ENCODE measurements at regions not wholly inside any gene's neighbourhood (a gene's known extent, or its start where the extent isn't known, plus 50 kb on each side); places are given as distances from the start of the nearest gene placed in this dataset.

DNA sequence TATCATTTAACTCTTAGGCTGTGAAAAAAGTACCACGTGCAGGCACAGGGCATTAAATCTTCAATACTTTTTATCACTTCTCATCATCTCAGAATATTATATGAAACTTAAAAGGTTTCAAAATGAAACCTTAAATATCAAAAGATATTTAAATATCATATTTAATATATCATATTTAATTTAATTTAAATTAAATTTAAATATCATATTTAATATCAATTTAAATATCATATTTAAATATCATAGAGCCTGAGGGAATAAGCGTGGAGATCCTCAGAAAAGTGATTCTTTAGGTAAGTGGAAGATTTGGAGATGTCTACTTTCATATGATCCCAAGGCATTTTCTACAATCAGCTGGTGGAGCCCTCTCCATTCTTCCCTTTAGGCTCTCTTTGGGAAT, 716.6 kb downstream of the OTOL1 start:
- DNase-seq = no peak

DNA sequence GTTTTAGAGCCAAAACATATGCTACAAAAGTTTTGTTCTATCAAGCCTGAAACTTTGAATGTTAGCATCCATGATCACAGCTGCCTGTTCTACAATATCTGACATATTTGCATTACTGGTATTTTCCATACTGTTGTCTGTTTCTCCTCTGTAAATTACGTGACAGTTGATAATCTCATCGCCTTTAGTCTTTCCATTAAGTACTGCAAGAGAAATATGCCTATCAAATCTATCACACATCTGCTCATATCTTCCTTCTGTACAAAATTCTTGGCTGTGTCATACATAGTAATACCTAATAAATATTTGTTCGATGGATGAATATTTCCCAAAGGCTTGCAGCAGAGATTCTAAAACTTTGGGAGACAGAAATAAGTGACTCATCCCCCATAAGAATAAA, 717.3 kb downstream of the OTOL1 start:
- no peak for DNase-seq

DNA sequence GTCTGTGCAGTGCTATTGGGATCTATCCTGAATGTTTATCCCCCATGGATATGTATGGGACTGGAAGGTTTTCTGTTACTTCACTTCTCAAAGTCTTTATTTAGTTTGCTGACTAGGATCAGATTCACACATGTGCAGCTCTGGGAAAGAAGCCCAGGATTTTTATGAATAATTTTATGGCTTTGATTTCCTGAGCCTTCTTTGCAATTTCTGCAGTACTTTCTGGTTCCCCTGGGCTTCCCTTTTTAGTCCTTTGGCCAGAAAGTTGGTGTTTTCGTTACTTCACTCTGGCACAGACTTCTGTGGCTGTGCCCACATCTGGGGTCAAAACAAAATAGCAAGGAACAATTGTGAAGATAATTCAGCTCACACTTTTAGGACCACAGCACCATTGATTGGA, 721.0 kb downstream of the OTOL1 start:
- no peak for DNase-seq

DNA sequence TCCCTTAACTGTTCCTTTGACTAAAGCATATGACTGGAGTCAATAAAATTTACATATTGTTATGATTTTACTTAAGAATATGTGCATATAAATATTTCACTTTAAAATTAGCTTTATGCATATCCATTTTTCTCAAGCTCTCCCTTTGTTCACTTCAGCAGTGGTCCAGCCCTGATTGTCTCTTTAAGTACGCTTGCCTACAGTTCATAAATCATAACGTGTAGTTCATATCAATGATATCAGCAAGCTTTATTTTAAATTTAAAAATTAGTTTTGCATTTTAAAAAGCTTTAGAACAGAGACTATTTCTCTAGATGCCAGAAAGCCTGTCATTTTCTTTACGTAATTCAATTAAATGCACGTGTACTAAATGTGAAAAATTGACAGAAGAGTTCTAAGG, 721.9 kb downstream of the OTOL1 start:
- no peak for DNase-seq

DNA sequence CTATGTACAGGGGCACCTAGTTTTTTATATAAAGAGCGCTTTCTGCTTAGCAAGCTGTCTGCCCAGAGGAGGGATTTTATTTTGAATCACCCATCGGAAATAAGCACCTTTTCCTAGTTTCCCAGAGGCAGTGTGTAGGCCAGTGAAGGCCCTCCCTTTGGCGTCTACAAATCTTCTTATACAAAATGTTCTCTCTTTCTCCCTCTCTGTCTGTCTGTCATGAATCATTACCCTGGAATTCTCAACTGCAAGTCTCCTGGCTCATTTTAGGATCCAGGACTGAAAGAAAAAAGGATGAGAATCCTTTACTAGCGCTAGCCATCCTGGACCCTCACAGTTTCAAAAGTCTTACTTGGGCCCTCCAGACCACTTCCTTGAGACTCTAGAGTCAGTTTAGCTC, 728.1 kb downstream of the OTOL1 start:
- DNase-seq = no peak

DNA sequence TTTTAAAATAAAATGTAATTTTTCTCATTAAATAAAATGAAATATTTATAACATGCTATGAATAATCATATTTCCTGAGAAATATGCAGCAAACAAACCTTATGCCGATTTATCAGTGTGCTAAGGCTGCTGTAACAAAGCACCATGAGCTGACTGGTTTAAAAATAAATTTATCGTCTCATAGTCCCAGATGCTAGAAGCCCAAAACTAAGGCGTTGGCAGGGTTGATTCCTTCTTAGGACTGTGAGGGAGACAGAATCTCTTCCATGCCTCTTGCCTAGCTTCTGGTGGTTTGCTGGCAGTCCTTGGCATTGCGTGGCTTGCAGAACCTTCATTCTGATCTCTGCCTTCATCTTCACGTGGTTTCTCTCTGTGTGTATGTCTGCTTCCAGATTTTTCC, 740.3 kb downstream of the OTOL1 start:
- no peak for DNase-seq

DNA sequence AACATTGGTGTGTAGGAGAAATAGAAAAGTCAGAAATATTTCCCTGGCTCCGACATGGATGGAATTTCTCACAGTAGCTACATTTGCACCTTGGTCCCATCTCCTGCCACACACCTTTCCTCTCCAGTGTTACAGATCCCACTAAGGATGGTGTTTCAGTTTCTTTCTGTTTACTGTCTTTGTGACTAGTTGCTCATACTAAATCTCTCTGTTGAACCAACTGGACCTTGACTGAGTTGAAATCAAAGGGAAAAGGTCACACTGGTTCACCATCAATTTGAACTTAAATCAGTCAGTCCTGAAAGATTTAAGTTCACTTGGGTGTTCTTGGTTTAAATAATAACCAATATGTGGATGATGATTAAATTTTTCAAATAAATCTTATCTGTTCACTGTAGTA, 754.2 kb downstream of the OTOL1 start:
- DNase-seq = no peak

DNA sequence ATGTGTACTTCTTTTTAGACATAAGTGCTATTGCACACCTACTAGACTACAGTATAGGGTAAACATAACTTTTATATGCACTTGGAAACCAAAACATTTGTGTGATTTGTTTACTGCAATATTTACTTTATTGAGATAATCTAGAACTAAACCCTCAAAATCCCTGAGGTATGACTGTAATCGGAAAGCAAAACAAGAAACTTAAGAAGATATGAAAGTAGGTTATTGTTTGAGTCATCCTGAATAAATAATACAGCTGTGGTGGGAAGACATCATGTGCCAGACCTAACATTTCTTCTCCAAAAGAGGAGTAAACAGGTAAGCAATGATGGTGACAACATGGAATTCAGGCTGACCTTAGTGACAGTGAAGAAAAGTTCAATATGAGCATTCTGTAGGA, 765.5 kb downstream of the OTOL1 start:
- no peak for DNase-seq

DNA sequence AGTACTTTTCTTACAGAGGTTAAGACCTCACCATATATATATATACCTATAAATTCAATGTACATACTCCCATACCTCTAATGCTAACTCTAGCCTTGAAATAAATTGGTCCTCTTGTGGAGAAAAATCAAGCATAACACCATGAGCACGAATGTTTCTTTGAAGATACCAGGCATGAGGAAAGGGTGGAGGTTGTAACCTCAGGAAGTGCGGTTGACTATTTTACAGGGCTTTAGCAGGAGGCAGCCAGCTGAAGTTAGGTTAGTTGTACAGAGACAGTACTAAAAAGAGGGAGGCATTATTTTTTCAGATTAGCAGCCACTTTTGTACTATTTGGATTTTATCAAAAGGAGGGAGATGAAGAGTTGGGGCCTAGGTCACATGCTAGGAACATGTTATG, 767.0 kb downstream of the OTOL1 start:
- no peak for DNase-seq

DNA sequence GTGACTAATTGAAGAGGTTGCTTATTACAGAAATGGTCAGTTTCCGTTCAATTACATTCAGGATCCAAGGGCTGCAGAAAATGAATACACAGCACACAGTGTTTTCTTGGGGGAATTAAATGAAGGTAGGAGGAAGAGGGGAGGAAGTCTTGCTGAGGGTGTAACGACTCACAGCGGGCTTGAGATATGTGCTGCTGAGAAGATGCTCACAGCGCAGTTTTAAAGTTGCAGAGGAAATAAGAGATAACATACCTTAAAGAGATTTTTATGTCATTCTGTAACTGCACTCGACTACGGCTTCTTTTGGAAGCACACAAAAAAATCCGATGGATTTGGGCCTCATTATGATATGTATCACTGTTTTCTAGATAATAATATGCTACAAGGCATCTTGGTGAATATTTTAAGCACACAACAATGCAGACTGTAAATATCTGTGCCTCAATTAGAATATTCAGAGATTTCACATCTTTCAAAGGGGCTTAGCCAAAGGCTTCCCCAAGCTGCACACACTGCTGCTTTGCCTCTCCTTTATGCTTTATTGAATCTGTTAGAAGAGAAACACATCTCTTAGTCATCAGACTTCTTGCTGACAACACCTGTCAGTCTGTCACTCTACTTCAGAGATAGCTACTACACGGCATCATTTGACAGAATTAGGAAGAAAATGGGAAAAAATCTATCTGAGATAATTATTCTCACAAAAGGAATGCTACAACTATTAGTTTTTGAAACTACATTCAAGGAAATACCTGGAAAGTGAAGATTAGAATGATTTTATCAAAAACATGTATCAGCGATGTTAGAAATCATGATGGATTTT, 773.2 kb downstream of the OTOL1 start:
- peak; percentile 72 for DNase-seq

DNA sequence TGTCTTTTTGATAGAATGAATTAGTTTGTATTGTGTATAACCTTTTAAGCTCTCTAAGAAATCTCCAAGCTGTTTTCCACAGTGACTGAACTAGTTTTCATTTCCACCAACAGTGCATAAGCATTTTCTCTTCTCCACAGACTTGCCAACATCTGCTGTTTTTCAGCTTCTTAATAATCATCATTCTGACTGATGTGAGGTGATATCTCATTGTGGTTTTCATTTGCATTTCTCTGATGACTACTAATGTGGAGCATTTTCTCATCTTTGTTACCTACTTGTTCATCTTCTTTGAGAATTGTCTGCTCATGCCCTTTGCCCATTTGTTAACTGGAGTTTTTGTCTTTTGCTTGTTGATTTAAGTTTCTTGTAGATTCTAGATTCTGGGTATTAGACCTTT, 777.5 kb downstream of the OTOL1 start:
- DNase-seq = no peak

DNA sequence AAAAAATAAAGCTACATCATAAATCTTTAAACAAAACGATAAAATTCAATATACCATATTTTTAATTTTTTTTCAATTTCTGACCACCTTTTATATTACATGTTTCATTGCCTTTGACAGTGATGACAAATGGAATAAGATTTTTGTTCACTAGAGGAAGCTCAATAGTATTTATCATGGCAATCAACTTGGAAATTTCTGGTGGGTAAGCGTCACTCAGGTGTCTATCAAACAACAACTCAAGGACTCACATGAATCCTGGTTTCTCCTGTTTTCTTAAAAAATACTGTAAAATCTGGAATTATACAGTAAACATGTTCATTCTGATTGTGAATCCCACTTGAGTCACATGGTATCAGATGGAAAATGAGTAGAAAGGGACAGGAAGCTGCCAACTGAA, 782.2 kb downstream of the OTOL1 start:
- DNase-seq = no peak

DNA sequence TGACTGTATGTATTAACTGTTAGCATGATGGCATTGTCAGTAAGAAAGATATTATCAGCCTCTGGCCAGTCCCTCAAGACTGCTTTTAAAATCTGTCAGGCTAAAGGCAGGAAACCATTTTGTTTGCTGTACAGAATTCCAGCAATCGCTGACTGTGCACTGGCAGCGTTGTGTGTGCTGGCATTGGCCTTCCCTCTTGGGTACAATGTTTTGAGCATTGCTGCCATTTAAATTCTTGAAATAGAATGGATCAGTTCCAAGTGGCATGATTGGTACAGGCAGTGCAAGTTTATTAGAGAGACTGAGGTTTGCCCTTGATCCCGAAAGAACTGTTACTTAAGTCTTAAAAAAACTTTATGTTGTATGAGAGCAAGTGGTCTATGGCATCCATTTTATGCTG, 788.7 kb downstream of the OTOL1 start:
- DNase-seq = no peak

DNA sequence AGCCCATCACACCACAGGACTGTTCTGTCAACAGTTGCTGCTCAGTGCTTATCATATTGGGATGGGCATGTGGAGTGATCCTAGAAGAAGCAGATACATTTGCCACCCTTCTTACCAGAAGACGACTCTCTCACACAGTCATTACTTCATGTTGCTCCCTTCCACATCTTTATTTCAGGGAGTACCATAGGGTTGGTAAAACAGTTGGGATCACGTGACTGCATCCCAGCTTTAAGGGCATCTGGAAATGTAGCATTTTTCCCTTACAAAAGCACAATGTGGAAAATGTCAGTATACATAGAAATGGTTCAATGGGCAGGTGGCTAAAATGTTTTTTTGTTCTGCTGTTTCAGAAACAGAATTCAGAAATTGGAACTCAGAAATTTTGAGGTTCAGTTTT, 791.0 kb downstream of the OTOL1 start:
- no peak for DNase-seq

DNA sequence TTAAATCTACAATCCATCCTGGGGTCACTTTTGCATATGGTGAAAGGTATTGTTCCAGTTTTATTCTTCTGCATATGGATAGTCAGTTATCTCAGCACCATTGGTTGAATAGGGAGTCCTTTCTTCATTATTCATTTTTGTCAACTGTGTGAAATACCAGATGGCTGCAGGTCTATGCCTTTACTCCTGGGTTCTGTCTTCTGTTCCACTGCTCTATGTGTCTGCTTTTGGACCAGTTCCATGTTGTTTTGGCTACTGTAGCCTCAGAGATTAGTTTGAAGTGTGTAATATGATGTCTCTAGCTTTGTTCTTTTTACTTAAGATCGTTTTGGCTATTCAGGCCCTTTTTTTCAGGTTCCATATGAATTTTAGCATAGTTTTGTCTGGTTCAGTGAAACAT, 795.8 kb downstream of the OTOL1 start:
- no peak for DNase-seq

DNA sequence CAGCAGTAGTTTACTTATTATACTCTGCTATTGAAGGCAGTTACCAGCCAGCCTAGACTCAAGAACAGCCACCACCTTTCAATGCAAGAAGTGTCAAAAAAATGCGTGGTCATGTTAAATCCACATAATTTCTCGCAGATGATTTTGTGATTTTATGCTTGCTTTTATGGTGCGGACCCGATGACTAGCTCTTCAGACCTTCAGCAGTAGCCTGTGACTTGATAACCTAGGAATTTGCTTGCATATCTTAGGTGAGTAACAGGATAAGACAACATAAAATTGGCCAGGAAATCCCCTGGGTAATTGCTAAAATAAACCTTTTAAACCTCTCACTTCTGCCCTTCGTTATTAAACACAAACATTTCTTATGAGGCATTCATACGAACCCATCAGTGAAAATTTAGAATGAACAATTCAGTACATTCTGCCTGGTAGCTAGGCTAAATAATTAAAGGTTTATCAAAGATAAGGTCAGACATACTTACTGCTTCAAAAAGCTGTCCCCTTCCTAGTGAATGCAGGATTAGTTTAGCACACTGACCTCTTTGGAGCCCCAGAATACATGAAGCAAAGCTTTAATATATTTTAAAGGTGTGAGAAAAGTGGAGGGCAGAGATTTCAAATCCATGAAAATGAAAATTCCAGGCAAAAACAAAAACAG, 798.8 kb downstream of the OTOL1 start:
- no peak for DNase-seq

DNA sequence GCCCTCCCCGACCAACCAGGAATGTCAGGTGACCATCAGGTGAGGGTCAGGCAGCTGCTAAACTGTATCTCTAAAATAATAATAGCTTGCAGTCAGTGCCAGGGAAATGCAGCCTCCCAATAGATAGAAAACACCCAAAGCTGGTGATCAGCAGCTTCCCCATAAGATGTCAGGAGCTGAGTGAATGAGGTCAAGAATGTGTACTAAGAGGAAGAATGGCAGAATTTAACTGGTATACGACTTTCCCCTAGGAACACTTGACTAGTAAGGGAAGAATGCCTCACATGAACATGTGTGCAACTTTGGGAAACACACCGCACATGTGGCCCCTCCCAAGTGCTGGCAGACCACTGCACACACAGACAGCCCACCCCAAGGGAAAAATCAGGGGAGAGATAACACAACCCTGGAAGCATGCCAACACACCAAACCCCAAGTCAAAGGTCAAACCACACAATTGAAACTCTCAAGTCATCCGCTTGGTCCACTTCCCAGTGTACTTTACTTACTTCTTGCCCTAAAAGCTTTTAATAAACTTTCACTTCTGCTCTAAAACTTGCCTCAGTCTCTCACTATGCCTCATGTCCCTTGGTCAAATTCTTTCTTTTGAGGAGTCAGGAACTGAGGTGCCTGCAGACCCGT, 806.5 kb downstream of the OTOL1 start:
- no peak for DNase-seq

DNA sequence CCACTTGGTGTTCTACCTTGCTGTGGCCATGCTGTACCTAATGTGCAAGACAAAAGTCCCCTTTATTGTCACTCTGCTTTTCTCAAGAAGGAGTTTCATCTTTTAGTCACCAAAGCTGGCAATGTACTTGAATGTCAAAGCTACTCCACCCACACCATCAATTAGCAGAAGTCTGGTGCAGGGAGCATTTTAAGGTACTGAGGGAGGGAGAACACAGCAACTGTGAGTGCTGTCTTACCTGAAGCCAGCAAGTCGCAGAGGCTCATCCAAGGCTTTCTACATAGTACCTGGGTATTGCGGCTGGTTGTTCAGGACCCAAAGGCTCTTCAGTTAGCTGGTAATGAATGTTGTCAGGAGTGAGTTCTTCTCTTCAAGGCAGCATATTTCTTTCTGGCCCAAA, 820.4 kb downstream of the OTOL1 start:
- no peak for DNase-seq

DNA sequence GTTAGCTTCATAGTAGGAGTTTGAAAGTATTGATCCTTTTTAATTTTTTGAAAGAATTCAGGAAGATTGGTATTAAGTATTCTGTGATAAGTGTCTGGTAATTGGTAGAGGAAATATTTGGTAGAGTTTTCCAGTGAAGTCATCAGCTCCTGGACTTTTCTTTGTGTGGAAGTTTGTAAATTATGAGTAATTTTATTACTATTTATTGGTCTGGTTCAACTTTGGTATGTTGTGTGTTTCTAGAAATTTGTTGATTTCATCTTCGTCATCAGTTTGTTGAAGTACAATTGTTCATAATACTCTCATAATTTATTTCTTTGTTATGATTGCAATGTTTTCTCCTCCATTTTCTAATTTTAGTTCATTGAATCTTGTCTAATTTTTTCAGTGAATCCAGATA, 832.0 kb downstream of the OTOL1 start:
- no peak for DNase-seq

DNA sequence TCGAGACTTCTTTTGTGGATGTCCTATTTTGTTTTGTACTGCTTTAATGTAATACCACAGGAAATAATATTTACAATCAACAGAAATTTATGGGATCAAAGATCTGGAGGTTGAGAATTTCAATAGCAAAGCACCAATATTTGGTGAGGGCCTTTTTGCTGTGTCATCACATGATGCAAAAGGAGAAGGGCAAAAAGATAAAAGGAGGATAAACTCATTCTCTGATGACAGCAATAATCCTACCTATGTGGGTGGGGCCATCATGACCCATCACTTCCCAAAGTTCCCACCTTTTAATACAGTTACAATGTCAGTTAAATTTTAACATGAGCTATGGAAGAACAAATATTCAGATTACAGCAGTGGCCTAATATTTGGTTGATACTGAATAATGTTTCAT, 832.9 kb downstream of the OTOL1 start:
- no peak for DNase-seq

DNA sequence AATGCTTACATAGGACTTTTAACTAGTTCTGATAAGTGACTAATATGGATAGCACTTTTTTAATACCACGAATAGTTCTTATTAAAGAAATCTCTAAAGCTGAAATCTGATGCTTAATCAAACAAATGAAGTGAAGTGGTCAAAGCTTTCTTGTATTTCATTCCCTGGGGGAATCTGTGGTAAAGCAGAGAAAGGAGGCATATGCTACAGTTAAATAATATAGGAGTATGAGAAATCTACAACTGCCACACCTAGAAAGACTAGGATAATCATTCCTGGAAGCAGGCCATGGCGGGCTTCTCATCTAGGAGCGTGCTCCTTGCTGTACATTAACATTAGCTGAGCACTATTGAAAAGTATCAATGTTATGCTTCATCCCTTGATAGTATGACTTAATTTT, 835.7 kb downstream of the OTOL1 start:
- no peak for DNase-seq

DNA sequence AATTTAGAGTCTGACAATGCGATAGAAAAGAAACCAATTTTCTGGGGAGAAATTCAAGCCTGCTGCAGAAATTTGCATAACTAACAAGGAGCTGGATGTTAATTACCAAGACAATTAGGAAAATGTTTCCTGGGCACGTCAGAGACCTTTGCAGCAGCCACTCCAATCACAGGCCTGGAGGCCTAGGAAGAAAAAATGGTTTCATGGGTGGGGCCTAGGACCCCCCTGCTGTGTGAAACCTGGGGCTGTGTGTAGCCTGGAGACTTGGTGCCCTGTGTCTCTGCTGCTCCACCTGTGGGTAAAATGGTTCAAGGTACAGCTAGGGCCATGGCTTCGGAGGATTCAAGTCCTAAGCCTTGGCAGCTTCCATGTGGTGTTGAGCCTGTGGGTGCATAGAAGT, 837.9 kb downstream of the OTOL1 start:
- DNase-seq = no peak

DNA sequence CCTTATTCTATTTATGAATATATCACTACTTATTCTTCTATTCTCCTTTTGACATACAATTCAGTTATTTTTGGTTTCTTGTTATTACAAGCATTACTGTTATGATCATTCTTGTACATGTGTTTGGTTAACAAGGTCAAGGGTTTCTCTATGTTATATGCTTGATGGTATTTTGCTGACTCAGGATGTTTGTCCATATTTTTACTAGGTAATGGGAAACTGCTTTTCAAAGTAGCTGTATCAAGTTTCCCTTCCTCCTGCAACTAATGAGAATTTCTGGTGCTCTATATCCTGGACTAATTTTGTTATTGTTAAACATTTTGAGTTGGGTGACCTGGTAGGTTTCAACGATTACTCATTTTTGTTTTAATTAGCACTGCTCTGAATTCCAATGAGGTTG, 841.0 kb downstream of the OTOL1 start:
- DNase-seq = no peak

DNA sequence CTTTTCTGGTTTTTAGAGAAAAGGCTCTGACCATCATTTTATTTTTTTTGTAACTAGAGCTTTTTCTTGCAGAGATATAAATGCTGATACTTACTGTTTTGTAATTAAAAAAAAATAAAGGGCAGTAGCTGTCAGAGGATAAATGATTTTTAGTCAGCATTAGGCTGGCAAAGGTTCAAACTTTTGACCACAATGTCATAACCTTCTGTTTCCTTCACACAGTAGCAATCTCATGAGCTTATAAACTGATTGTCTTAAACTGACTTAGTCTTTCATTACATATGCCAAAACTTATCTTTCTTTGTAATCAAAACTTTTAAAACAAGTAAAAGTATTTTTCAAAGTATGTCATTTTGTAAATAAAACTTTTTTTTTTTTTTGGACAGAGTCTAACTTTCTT, 841.9 kb downstream of the OTOL1 start:
- no peak for DNase-seq

All from NCI-H146 (cell line).